KMS-11 (cell line): ENCODE measurements at regions not wholly inside any gene's neighbourhood (a gene's known extent, or its start where the extent isn't known, plus 50 kb on each side); places are given as distances from the start of the nearest gene placed in this dataset.

ENCODE experiments used
- H2AFZ ChIP-seq: fragments of 200-600 bp; sonication (generic); 2 replicates; pipeline ENCODE4 v1.6.1; 2016; ENCODE audit warnings: antibody characterized with exemption, mixed run types, low read depth
- H3K27ac ChIP-seq: fragments of 200-600 bp; sonication (generic); 2 replicates; pipeline ENCODE4 v1.6.1; 2016; ENCODE audit warnings: mild to moderate bottlenecking, mixed run types
- H3K27me3 ChIP-seq: fragments of 200-600 bp; sonication (generic); 2 replicates; pipeline ENCODE4 v1.6.1; 2017; ENCODE audit warnings: mild to moderate bottlenecking, low read depth, mixed run types, moderate library complexity; ENCODE audit not compliant: insufficient read depth
- H3K36me3 ChIP-seq: fragments of 200-600 bp; sonication (generic); 2 replicates; pipeline ENCODE4 v1.6.1; 2017; ENCODE audit warnings: mild to moderate bottlenecking, mixed run types; ENCODE audit not compliant: insufficient read depth
- H3K4me1 ChIP-seq: fragments of 200-600 bp; sonication (generic); 2 replicates; pipeline ENCODE4 v1.6.1; 2016; ENCODE audit warnings: mild to moderate bottlenecking, low read depth, mixed run types; ENCODE audit not compliant: poor library complexity, severe bottlenecking
- H3K4me2 ChIP-seq: fragments of 200-600 bp; sonication (generic); 2 replicates; pipeline ENCODE4 v1.7.0; 2016; ENCODE audit warnings: mild to moderate bottlenecking, mixed run types
- H3K4me3 ChIP-seq: fragments of 200-600 bp; sonication (generic); IDR thresholded peaks from 2 replicates; pipeline ENCODE4 v1.6.1; 2017; ENCODE audit warnings: low read depth, low read length, mixed read lengths; ENCODE audit not compliant: insufficient read depth
- H3K79me2 ChIP-seq: fragments of 200-600 bp; sonication (generic); 2 replicates; pipeline ENCODE4 v1.6.1; 2016; ENCODE audit warnings: low read depth, mixed run types; ENCODE audit not compliant: insufficient read depth
- H3K9ac ChIP-seq: fragments of 200-600 bp; sonication (generic); 2 replicates; pipeline ENCODE4 v1.6.1; 2016; ENCODE audit warnings: mild to moderate bottlenecking, mixed run types
- H4K20me1 ChIP-seq: fragments of 200-600 bp; sonication (generic); 2 replicates; pipeline ENCODE4 v1.6.1; 2016; ENCODE audit warnings: mild to moderate bottlenecking, mixed run types; ENCODE audit not compliant: insufficient read depth
- TF ChIP-seq, protein P1 (sequence below): fragments of 200-600 bp; sonication (generic); conservative IDR thresholded peaks from 2 replicates; pipeline ENCODE4 v1.6.1; 2017; ENCODE audit warnings: low read depth, mild to moderate bottlenecking, antibody characterized with exemption, low read length, moderate library complexity, mixed read lengths

DNA sequence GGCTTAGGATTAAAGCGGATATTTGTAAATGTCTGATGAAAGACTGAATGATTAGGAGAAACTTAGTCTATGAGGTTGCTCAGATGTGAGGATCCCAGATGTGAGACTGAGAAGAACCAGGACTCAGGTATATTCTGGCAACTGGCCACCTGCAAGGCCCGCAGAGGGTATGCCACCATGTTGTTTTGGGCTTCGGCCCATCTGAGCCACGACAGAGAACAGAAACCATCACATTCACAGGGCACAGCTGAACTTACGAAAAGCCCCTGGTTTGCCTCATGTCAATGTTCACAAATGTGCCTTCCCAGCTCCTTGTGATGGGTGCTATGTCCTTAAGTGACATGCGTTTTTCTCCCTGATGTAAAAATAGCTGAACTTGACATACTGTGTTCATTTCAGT, 412.5 kb upstream of the RORA start:
- TF ChIP-seq, protein P1, sequence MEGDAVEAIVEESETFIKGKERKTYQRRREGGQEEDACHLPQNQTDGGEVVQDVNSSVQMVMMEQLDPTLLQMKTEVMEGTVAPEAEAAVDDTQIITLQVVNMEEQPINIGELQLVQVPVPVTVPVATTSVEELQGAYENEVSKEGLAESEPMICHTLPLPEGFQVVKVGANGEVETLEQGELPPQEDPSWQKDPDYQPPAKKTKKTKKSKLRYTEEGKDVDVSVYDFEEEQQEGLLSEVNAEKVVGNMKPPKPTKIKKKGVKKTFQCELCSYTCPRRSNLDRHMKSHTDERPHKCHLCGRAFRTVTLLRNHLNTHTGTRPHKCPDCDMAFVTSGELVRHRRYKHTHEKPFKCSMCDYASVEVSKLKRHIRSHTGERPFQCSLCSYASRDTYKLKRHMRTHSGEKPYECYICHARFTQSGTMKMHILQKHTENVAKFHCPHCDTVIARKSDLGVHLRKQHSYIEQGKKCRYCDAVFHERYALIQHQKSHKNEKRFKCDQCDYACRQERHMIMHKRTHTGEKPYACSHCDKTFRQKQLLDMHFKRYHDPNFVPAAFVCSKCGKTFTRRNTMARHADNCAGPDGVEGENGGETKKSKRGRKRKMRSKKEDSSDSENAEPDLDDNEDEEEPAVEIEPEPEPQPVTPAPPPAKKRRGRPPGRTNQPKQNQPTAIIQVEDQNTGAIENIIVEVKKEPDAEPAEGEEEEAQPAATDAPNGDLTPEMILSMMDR: no peak
- no peak overlapping the region for H3K9ac ChIP-seq
- no peaks in the 10 kb centered on the region for H3K4me1 ChIP-seq
- H3K27me3 ChIP-seq: no peaks in the 10 kb centered on the region
- H3K36me3 ChIP-seq: no peaks in the 10 kb centered on the region
- no peak overlapping the region for H3K4me3 ChIP-seq
- no peak overlapping the region for H3K27ac ChIP-seq
- H2AFZ ChIP-seq: no peak overlapping the region
- H3K79me2 ChIP-seq: no peaks in the 10 kb centered on the region
- no peaks in the 10 kb centered on the region for H4K20me1 ChIP-seq
- no peak overlapping the region for H3K4me2 ChIP-seq

DNA sequence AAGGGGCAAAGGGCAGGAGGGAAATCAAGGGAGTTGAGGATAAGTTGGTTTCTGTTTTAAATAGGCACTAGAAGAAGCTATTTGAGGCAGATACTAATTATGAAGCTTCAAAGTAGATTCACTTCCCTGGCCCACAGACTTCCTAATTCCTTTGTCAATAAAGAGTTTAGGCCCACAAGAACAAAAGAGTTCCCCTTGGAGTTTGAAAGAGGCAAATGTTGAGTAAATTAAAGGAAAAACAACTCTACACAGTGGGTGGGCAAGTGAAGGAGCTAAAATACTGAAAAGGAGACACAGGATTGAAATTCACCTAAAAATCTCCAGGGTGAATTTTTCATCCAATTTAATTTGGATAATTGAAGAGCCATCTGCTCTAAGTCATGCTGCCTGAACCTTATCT, 411.7 kb upstream of the RORA start:
- Histone ChIP-seq H3K79me2 (no peaks in the 10 kb centered on the region), H3K9ac (no peak overlapping the region), H3K27ac (no peak overlapping the region), H3K4me3 (no peak overlapping the region), H3K27me3 (no peaks in the 10 kb centered on the region), H4K20me1 (no peaks in the 10 kb centered on the region), H2AFZ (no peak overlapping the region), H3K4me1 (no peaks in the 10 kb centered on the region), H3K36me3 (no peaks in the 10 kb centered on the region), H3K4me2 (no peak overlapping the region)
- TF ChIP-seq, protein P1: no peak

GRCh38 chr15:61639491-61639890, 410.4 kb upstream of the RORA start:
- TF ChIP-seq, protein P1: no peak
- no peaks in the 10 kb centered on the region for H3K79me2 ChIP-seq
- H3K27ac ChIP-seq: no peak overlapping the region
- H3K4me2 ChIP-seq: no peak overlapping the region
- no peaks in the 10 kb centered on the region for H3K36me3 ChIP-seq
- H3K9ac ChIP-seq: no peak overlapping the region
- H3K4me1 ChIP-seq: no peaks in the 10 kb centered on the region
- H4K20me1 ChIP-seq: no peaks in the 10 kb centered on the region
- no peak overlapping the region for H2AFZ ChIP-seq
- no peaks in the 10 kb centered on the region for H3K27me3 ChIP-seq
- H3K4me3 ChIP-seq: no peak overlapping the region

DNA sequence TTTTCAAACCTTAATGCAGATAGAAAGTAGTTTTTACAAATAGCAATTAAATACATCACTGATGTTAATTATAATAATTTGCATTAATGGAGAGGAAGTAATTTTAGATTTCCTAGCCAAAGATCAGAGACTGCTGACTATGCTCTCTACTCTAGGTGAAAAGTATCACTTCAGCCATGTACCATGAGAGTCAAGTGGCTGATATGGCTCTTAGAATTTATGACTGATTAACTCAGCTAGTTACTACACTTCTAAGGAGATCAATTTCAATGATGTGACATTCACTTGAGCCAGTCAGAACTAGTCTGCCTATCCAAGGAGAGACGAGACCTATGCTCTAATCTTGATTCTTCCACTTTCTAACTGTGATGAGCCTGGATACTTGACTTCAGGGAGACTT, 405.7 kb upstream of the RORA start:
- no peaks in the 10 kb centered on the region for H3K36me3 ChIP-seq
- H3K4me1 ChIP-seq: no peaks in the 10 kb centered on the region
- H3K27ac ChIP-seq: no peak overlapping the region
- H3K9ac ChIP-seq: no peak overlapping the region
- H3K4me2 ChIP-seq: no peak overlapping the region
- H2AFZ ChIP-seq: no peak overlapping the region
- H3K27me3 ChIP-seq: no peaks in the 10 kb centered on the region
- no peaks in the 10 kb centered on the region for H4K20me1 ChIP-seq
- TF ChIP-seq, protein P1: no peak
- H3K79me2 ChIP-seq: no peaks in the 10 kb centered on the region
- no peak overlapping the region for H3K4me3 ChIP-seq

GRCh38 chr15:61633951-61634350, 404.8 kb upstream of the RORA start:
- H3K27me3 ChIP-seq: no peaks in the 10 kb centered on the region
- TF ChIP-seq, protein P1: no peak
- H3K9ac ChIP-seq: no peak overlapping the region
- H3K79me2 ChIP-seq: no peaks in the 10 kb centered on the region
- no peaks in the 10 kb centered on the region for H3K4me1 ChIP-seq
- H3K4me2 ChIP-seq: no peak overlapping the region
- H2AFZ ChIP-seq: no peak overlapping the region
- no peak overlapping the region for H3K4me3 ChIP-seq
- no peak overlapping the region for H3K27ac ChIP-seq
- H4K20me1 ChIP-seq: no peaks in the 10 kb centered on the region
- no peaks in the 10 kb centered on the region for H3K36me3 ChIP-seq
